Medulla oblongata (tissue), 1 donor: ENCODE measurements at regions not wholly inside any gene's neighbourhood (a gene's known extent, or its start where the extent isn't known, plus 50 kb on each side); places are given as distances from the start of the nearest gene placed in this dataset.

Experiments
- DNase-seq: peaks from one replicate; pipeline ENCODE4 v3.0.0-alpha.2; 2015; ENCODE audit errors: extremely low spot score

GRCh38 chr5:111869681-111870080 lies 112.7 kb upstream of the NREP start:
- no peak for DNase-seq

GRCh38 chr5:111865356-111865755 lies 108.4 kb upstream of the NREP start:
- no peak for DNase-seq

GRCh38 chr5:111863801-111864200 lies 106.8 kb upstream of the NREP start:
- no peak for DNase-seq

- no peak for DNase-seq
Observed at GRCh38 chr5:111859533-111860270, 102.7 kb upstream of the NREP start.

DNA sequence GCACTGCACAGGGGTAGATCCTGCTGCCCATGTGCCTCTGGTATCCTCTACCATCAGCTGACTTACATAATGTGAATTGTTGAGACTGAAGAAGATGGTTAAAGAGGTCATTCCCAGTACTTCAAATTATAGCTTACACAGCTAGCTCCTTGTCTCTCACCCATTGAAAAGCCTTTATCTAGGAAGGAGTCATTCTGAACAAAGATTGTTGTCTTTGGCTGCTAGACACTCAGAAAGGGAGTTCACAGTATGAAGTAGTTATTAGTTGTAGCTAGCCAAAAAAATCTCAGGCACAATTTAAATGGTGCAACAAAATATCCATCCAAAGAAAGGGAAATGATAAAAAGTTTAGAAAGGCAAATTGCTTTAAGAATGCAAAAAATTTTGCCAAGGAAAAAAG lies 102.0 kb upstream of the NREP start:
- no peak for DNase-seq

- DNase-seq: no peak
Observed at GRCh38 chr5:111857623-111858022, 100.6 kb upstream of the NREP start.

DNA sequence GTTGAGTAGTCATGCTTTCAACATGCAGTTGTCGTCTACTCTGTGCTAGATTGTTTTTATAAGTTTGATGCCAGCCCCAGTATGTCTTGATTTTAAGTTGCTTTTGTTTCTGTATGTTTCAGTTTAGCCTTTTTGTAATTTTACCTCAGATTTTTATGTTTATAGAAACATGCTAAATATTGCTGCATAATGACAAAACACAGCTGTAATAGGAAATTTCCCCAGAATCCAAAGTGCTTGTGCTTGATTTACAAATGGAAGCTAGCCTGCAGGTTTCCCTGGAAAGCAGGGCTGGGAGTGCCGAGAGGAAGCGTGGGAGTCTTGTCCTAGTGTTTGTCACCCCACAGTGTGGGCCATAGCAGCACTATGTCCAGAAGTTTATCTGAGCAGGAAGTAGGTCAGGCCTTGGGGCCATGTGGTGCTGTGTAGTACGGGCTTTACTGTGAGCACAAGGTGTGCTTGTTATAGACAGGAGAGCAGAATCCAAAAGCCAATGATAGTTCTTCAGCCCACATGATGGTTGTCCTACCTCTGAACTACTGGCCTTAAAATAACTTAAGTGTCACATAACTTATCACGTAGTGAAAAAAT lies 100.0 kb upstream of the NREP start:
- DNase-seq: no peak

GRCh38 chr5:111855356-111855755 lies 98.4 kb upstream of the NREP start:
- DNase-seq: no peak

GRCh38 chr5:111854186-111854585 lies 97.2 kb upstream of the NREP start:
- DNase-seq: no peak

DNA sequence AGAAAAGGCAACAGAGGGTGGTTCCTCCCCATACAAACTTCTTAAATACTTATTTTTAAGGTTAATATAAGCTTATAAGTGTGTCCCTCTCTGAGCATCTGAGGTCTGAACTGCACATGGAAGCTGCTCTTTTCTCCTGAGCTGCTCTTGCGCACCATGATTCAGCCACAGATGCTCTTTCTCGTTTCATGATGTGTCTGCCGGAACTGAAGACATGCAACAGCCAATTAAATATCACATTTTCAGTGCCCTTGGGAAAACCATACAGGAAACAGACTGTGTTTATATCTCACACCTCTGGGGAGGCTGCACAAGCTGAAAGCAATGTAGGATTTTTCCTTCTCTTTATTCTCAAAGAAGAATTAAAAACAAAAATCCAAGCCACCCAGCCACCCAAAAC lies 96.8 kb upstream of the NREP start:
- DNase-seq: no peak

GRCh38 chr5:111851631-111852548 lies 94.9 kb upstream of the NREP start:
- DNase-seq: no peak

- DNase-seq: no peak
Observed at GRCh38 chr5:111848476-111848875, 91.5 kb upstream of the NREP start.

GRCh38 chr5:111847052-111847925 lies 90.3 kb upstream of the NREP start:
- no peak for DNase-seq

DNA sequence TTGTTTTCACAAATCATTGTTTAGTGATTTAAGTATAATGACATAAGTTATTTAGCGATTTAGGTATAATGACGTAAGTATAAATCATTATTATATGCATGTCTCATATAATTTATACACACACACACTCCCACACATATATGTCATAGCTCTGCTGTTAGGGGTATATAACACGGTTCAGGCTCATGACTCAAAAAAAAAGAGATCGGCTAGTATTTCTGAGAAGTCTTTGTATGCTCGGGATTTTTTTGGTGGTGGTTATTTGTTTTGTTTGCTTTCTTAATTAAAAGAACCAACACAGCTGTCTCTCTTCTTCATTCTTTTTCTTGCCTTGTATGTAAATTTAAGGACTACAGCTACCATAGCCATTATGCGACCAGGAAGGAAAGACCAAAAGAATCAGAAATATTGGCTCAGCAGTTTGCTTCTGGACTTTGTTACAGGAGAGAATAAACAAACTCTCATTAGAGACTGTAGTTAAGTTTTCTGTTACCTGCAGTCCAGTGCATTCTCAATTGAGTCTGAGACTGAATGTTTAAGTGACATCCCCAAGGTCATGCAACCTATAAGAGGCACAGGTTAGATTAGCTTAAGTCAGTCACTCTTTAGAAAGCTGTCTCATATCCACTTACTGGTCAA lies 83.2 kb upstream of the NREP start:
- DNase-seq: no peak

- no peak for DNase-seq
Observed at GRCh38 chr5:111839438-111839837, 82.4 kb upstream of the NREP start.

- DNase-seq: no peak
Observed at GRCh38 chr5:111836426-111836825, 79.4 kb upstream of the NREP start.

DNA sequence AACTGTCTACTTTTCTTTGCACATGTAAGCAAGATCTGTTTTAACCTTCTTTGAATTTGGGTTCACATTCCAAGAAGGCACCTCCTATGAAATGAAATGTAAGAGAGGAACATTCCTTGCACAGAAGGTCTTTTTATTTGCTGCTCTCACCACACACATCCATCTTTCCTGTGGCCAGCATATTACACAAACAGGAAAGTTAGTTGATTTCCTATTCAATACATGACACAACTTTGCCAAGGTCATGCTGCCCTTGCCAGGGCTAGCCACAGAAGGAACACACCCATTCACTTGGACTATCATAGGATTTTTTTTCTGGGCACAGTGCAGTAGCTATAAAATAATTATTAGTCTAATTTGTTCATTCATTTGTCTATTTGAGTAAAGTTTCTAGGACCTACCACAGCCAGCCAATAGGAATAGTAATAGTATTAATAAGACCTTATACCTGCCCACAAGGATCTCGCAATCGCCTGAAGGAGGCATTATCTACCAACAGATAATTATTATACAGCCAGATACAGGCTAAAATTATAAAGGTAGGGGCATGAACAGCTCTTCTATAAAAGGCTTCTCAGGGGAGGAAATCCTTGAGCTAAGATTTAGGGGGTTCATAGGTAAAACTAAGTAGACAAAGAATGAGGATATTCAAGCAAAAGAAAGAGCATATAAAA lies 78.1 kb upstream of the NREP start:
- no peak for DNase-seq

GRCh38 chr5:111830333-111830732 lies 73.3 kb upstream of the NREP start:
- DNase-seq: no peak

GRCh38 chr5:111829701-111830100 lies 72.7 kb upstream of the NREP start:
- DNase-seq: no peak

GRCh38 chr5:111826064-111826463 lies 69.1 kb upstream of the NREP start:
- DNase-seq: no peak

GRCh38 chr5:111820072-111820471 lies 63.1 kb upstream of the NREP start:
- DNase-seq: no peak
